ENCODE measurements at regions not wholly inside any gene's neighbourhood (a gene's known extent, or its start where the extent isn't known, plus 50 kb on each side); places are given as distances from the start of the nearest gene placed in this dataset.

DNA sequence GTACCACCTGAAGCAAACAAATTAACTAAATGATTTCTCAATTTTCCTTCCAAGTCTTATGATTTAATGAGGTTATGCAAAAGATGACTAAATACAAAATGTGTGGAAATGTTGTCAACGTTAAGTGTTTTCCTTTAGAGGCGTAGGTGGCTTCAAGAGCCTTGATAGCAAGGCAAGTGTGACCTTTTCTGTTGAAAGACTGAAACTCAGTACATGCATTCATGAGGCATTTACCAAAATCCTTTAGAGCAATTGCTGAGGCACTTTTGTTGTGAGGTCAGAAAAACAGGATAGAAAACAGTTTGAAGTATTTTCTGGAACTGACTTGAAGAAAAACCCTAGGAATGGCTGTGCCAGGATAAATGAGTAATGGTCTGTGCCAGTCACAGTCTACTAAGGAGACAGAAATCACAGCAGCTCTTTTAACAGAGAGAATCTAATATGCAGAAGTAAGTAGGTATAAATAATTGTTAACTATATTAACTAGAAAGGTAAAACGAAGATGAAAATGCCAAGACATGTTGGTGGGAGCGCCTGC lies 326.5 kb upstream of the CDH20 start:
- Histone ChIP-seq H2AFZ (ENCODE audit: low read length) (no peak overlapping the region), H3K9me2 (replicated peaks; ENCODE audit: insufficient read depth, low read length) (no peaks in the 10 kb centered on the region)

GRCh38 chr18:61019338-61020301 lies 313.6 kb upstream of the CDH20 start:
- no peaks in the 10 kb centered on the region for H3K9me2 ChIP-seq (replicated peaks; ENCODE audit: insufficient read depth, low read length)
- no peak overlapping the region for H3K4me3 ChIP-seq (ENCODE audit: low read length)
- no peak for TF ChIP-seq EZH2phosphoT487 (IDR thresholded peaks at IDR 0.05; ENCODE audit: low read length)
- no peak for TF ChIP-seq EZH2 (optimal IDR thresholded peaks at IDR 0.05; ENCODE audit: low read depth, low read length)
- no peak for TF ChIP-seq CTCF (IDR thresholded peaks at IDR 0.05; ENCODE audit: low read length)
- no peaks in the 10 kb centered on the region for H4K20me1 ChIP-seq (ENCODE audit: insufficient read depth, low read length)
- H3K4me1 ChIP-seq (ENCODE audit: low read length) = no peaks in the 10 kb centered on the region
- no peaks in the 10 kb centered on the region for H3K27me3 ChIP-seq (replicated peaks; ENCODE audit: insufficient read depth, low read length)
- no peaks in the 10 kb centered on the region for H3K79me2 ChIP-seq (ENCODE audit: low read length)
- no peaks in the 10 kb centered on the region for H3F3A ChIP-seq (ENCODE audit: insufficient read depth, low read length)
- no peak overlapping the region for H3K9ac ChIP-seq (ENCODE audit: low read length)
- no peak overlapping the region for H3K27ac ChIP-seq (ENCODE audit: low read length)
- no peaks in the 10 kb centered on the region for H3K9me3 ChIP-seq (replicated peaks; ENCODE audit: insufficient read depth, low read length)
- H3K4me2 ChIP-seq (ENCODE audit: low read depth, low read length) = no peak overlapping the region
- H3K36me3 ChIP-seq (replicated peaks; ENCODE audit: insufficient read depth, low read length) = no peaks in the 10 kb centered on the region
- no peak overlapping the region for H2AFZ ChIP-seq (ENCODE audit: low read length)
- DNase-seq = no peak

More for the DNA sequence above, 326.5 kb upstream of the CDH20 start:
- Histone ChIP-seq H3K27ac (ENCODE audit: low read length) (no peak overlapping the region), H3K79me2 (ENCODE audit: low read length) (no peaks in the 10 kb centered on the region), H3K4me2 (ENCODE audit: low read depth, low read length) (no peak overlapping the region), H4K20me1 (ENCODE audit: insufficient read depth, low read length) (no peaks in the 10 kb centered on the region), H3K36me3 (replicated peaks; ENCODE audit: insufficient read depth, low read length) (no peaks in the 10 kb centered on the region), H3F3A (ENCODE audit: insufficient read depth, low read length) (no peaks in the 10 kb centered on the region), H3K9me3 (replicated peaks; ENCODE audit: insufficient read depth, low read length) (no peaks in the 10 kb centered on the region), H3K9ac (ENCODE audit: low read length) (no peak overlapping the region), H3K4me3 (ENCODE audit: low read length) (no peak overlapping the region), H3K27me3 (replicated peaks; ENCODE audit: insufficient read depth, low read length) (no peaks in the 10 kb centered on the region), H3K4me1 (ENCODE audit: low read length) (no peaks in the 10 kb centered on the region)
- TF ChIP-seq EZH2phosphoT487 (IDR thresholded peaks at IDR 0.05; ENCODE audit: low read length) (no peak), CTCF (IDR thresholded peaks at IDR 0.05; ENCODE audit: low read length) (no peak), EZH2 (optimal IDR thresholded peaks at IDR 0.05; ENCODE audit: low read depth, low read length) (no peak)
- no peak for DNase-seq

DNA sequence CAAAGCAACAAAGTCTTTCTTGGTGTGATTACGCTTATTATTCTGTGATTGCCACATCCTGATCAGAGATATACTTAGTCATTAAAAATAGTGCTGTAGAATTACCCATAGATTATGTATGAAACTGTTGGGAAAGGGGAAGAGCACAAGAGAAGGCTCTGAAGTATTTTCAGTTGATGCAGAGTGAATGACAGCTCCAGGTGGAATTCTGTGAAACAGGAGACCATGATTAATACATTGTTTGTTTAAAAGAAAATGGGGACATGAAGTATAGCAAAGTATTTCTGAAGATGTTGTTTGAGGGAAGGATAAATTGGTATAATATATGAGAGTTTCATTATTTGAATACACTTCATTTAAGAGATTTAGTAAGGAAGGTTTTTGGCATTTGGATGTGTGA lies 307.6 kb upstream of the CDH20 start:
- no peaks in the 10 kb centered on the region for H3K36me3 ChIP-seq (replicated peaks; ENCODE audit: insufficient read depth, low read length)
- no peaks in the 10 kb centered on the region for H3K27me3 ChIP-seq (replicated peaks; ENCODE audit: insufficient read depth, low read length)
- no peak overlapping the region for H3K4me3 ChIP-seq (ENCODE audit: low read length)
- no peaks in the 10 kb centered on the region for H3K79me2 ChIP-seq (ENCODE audit: low read length)
- no peak overlapping the region for H3K9ac ChIP-seq (ENCODE audit: low read length)
- no peaks in the 10 kb centered on the region for H3F3A ChIP-seq (ENCODE audit: insufficient read depth, low read length)
- H3K9me3 ChIP-seq (replicated peaks; ENCODE audit: insufficient read depth, low read length) = no peaks in the 10 kb centered on the region
- no peaks in the 10 kb centered on the region for H3K4me1 ChIP-seq (ENCODE audit: low read length)
- H3K9me2 ChIP-seq (replicated peaks; ENCODE audit: insufficient read depth, low read length) = no peaks in the 10 kb centered on the region
- no peak overlapping the region for H3K4me2 ChIP-seq (ENCODE audit: low read depth, low read length)
- H2AFZ ChIP-seq (ENCODE audit: low read length) = no peak overlapping the region
- no peak for TF ChIP-seq EZH2phosphoT487 (IDR thresholded peaks at IDR 0.05; ENCODE audit: low read length)
- H4K20me1 ChIP-seq (ENCODE audit: insufficient read depth, low read length) = no peaks in the 10 kb centered on the region
- no peak for DNase-seq
- no peak overlapping the region for H3K27ac ChIP-seq (ENCODE audit: low read length)

GRCh38 chr18:61031626-61032025 lies 301.6 kb upstream of the CDH20 start:
- no peak overlapping the region for H3K27ac ChIP-seq (ENCODE audit: low read length)
- H3K9me2 ChIP-seq (replicated peaks; ENCODE audit: insufficient read depth, low read length) = no peaks in the 10 kb centered on the region
- TF ChIP-seq EZH2 (optimal IDR thresholded peaks at IDR 0.05; ENCODE audit: low read depth, low read length) = no peak
- TF ChIP-seq CTCF (IDR thresholded peaks at IDR 0.05; ENCODE audit: low read length) = no peak
- H3K4me1 ChIP-seq (ENCODE audit: low read length) = no peaks in the 10 kb centered on the region
- H3K9me3 ChIP-seq (replicated peaks; ENCODE audit: insufficient read depth, low read length) = no peaks in the 10 kb centered on the region
- no peaks in the 10 kb centered on the region for H3K79me2 ChIP-seq (ENCODE audit: low read length)
- H2AFZ ChIP-seq (ENCODE audit: low read length) = no peak overlapping the region
- no peaks in the 10 kb centered on the region for H3K36me3 ChIP-seq (replicated peaks; ENCODE audit: insufficient read depth, low read length)
- no peak for DNase-seq
- H3K4me3 ChIP-seq (ENCODE audit: low read length) = no peak overlapping the region
- H3K9ac ChIP-seq (ENCODE audit: low read length) = no peak overlapping the region
- no peaks in the 10 kb centered on the region for H3K27me3 ChIP-seq (replicated peaks; ENCODE audit: insufficient read depth, low read length)
- no peaks in the 10 kb centered on the region for H4K20me1 ChIP-seq (ENCODE audit: insufficient read depth, low read length)
- H3F3A ChIP-seq (ENCODE audit: insufficient read depth, low read length) = no peaks in the 10 kb centered on the region
- H3K4me2 ChIP-seq (ENCODE audit: low read depth, low read length) = no peak overlapping the region
